ENCODE measurements at regions not wholly inside any gene's neighbourhood (a gene's known extent, or its start where the extent isn't known, plus 50 kb on each side); places are given as distances from the start of the nearest gene placed in this dataset.

DNA sequence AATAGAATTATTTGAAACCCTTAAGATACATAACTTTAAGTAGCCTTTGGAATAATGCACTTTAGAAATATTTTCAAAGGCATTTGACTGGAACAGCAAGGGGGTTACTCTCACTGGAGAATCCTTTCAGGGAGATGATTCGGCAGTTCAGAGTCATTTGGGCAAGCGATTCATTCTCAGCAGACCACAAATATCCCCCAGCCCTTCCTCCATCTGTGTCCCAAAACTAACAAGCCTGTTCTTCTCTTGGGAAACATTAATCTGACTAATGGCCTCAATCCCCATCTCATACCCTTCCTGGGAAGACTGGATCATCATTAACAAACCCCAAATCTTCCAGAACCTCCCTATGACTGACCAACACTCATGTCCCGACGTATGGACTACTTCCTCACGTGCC is 65.8 kb upstream of the S1PR3 start:
- H3K18ac ChIP-seq (ENCODE audit: extremely low read depth, low read length): no peak overlapping the region
- no peak overlapping the region for H2BK15ac ChIP-seq (ENCODE audit: low read length)
- no peak overlapping the region for H2BK12ac ChIP-seq (ENCODE audit: low read depth, low read length)
- no peaks in the 10 kb centered on the region for H3K79me2 ChIP-seq (ENCODE audit: control insufficient read depth in 1 of 2, insufficient read depth in 2 of 2, low read length in 2 of 2)
- no peak overlapping the region for H2BK20ac ChIP-seq (ENCODE audit: low read length)
- H3K27me3 ChIP-seq (replicated peaks in 1 of 4; ENCODE audit: control insufficient read depth in 3 of 4, extremely low read depth in 1 of 4, insufficient read depth in 3 of 4, low read length in 3 of 4): no peaks in the 10 kb centered on the region
- no peaks in the 10 kb centered on the region for H3K9me3 ChIP-seq (ENCODE audit: insufficient read depth in 2 of 2, low read depth in 1 of 2, low read length in 1 of 2)
- no peaks in the 10 kb centered on the region for H3K23me2 ChIP-seq (ENCODE audit: low read depth, low read length)
- DNase-seq (ENCODE audit: low read depth in 1 of 2, low spot score in 2 of 2) (no peak), FAIRE-seq (no peak)
- no peak overlapping the region for H4K8ac ChIP-seq (ENCODE audit: extremely low read depth, insufficient read depth, low read length)
- no peak overlapping the region for H3K14ac ChIP-seq (ENCODE audit: insufficient read length)
- no peak overlapping the region for H2BK120ac ChIP-seq (replicated peaks; ENCODE audit: low read depth, low read length)
- no peak overlapping the region for H3K4me2 ChIP-seq (ENCODE audit: insufficient read depth in 1 of 2, low read depth in 2 of 2, low read length in 2 of 2)
- H3K4me1 ChIP-seq (replicated peaks in 1 of 4; ENCODE audit: control insufficient read depth in 3 of 4, insufficient read depth in 4 of 4, low read length in 3 of 4): no peaks in the 10 kb centered on the region
- ChIA-PET POLR2A (ENCODE audit: partially characterized antibody) (no interaction called here), CTCF (ENCODE audit: partially characterized antibody) (interaction anchor here (0.8 kb wide), 1 partner anchor 10 kb away, joined by 3 read pairs; no protein-coding TSS in a partner anchor)
- H3K23ac ChIP-seq (ENCODE audit: insufficient read length): no peak overlapping the region
- no peak overlapping the region for H4K91ac ChIP-seq (replicated peaks; ENCODE audit: insufficient read length, low read length)
- no peak overlapping the region for H4K5ac ChIP-seq (ENCODE audit: insufficient read length, low read depth, low read length)
- no peak overlapping the region for H2BK5ac ChIP-seq (ENCODE audit: low read depth, low read length)
- H3K56ac ChIP-seq (replicated peaks; ENCODE audit: insufficient read length, low read depth, low read length): no peak overlapping the region
- H3K9ac ChIP-seq (replicated peaks in 1 of 4; ENCODE audit: extremely low read depth in 1 of 4, low read depth in 3 of 4, low read length in 3 of 4): no peak overlapping the region
- H3K4me3 ChIP-seq (ENCODE audit: extremely low read depth in 1 of 4, insufficient read depth in 2 of 4, low read depth in 3 of 4, low read length in 4 of 4): no peak overlapping the region
- H3K79me1 ChIP-seq (ENCODE audit: low read depth, low read length): no peaks in the 10 kb centered on the region
- H2AK5ac ChIP-seq (ENCODE audit: low read depth, low read length): no peak overlapping the region
- H4K20me1 ChIP-seq (replicated peaks in 1 of 2; ENCODE audit: control insufficient read depth in 1 of 2, insufficient read depth in 2 of 2, low read length in 2 of 2): no peaks in the 10 kb centered on the region
- 81% methylated on average over 5 of the region's 5 CpGs; no CpG with 5 or more reads in 1 of the 2 experiments for WGBS, 2 experiments (ENCODE audit: extremely low coverage in 1 of 2, insufficient coverage in 1 of 2, insufficient read length in 1 of 2, insufficient replicate concordance in 2 of 2, low coverage in 1 of 2, low lambda C conversion rate in 2 of 2, missing lambda C conversion rate in 1 of 2)
- no peak overlapping the region for H2AFZ ChIP-seq (ENCODE audit: low read length)
- H3K36me3 ChIP-seq (ENCODE audit: control insufficient read depth in 2 of 4, insufficient read depth in 4 of 4, low read length in 3 of 4): no peaks in the 10 kb centered on the region
- no peak overlapping the region for H3K4ac ChIP-seq (replicated peaks; ENCODE audit: insufficient read length, low read depth, low read length)
- no peak overlapping the region for H3K27ac ChIP-seq (ENCODE audit: low read depth, low read length)
- TF ChIP-seq SAP30 (IDR thresholded peaks at IDR 0.05; ENCODE audit: insufficient read depth, insufficient replicate concordance, low read length) (no peak), CBX8 (IDR thresholded peaks at IDR 0.05; ENCODE audit: borderline replicate concordance, low read depth, low read length) (no peak), SP1 (IDR thresholded peaks at IDR 0.05; ENCODE audit: low read depth, low read length) (no peak), ASH2L (IDR thresholded peaks at IDR 0.05; ENCODE audit: low read length) (no peak), SRF (IDR thresholded peaks at IDR 0.05; ENCODE audit: low read depth, low read length) (no peak), JUN (IDR thresholded peaks at IDR 0.05; ENCODE audit: low read depth, low read length) (no peak), GABPA (IDR thresholded peaks at IDR 0.05; ENCODE audit: borderline replicate concordance, insufficient read depth, low read length) (no peak), MAFK (IDR thresholded peaks at IDR 0.05; ENCODE audit: low read depth, low read length) (no peak)
- TF ChIP-seq, protein P1, sequence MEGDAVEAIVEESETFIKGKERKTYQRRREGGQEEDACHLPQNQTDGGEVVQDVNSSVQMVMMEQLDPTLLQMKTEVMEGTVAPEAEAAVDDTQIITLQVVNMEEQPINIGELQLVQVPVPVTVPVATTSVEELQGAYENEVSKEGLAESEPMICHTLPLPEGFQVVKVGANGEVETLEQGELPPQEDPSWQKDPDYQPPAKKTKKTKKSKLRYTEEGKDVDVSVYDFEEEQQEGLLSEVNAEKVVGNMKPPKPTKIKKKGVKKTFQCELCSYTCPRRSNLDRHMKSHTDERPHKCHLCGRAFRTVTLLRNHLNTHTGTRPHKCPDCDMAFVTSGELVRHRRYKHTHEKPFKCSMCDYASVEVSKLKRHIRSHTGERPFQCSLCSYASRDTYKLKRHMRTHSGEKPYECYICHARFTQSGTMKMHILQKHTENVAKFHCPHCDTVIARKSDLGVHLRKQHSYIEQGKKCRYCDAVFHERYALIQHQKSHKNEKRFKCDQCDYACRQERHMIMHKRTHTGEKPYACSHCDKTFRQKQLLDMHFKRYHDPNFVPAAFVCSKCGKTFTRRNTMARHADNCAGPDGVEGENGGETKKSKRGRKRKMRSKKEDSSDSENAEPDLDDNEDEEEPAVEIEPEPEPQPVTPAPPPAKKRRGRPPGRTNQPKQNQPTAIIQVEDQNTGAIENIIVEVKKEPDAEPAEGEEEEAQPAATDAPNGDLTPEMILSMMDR (IDR thresholded peaks at IDR 0.05; ENCODE audit: control extremely low read depth in 1 of 3, insufficient read depth in 1 of 3, low read depth in 1 of 3, low read length in 3 of 3): no peak
- TF ChIP-seq, protein P2, sequence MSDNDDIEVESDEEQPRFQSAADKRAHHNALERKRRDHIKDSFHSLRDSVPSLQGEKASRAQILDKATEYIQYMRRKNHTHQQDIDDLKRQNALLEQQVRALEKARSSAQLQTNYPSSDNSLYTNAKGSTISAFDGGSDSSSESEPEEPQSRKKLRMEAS (IDR thresholded peaks at IDR 0.05): no peak

All from H1 (cell line).